Progenitor cell of endocrine pancreas (in vitro differentiated cells): ENCODE measurements at regions not wholly inside any gene's neighbourhood (a gene's known extent, or its start where the extent isn't known, plus 50 kb on each side); places are given as distances from the start of the nearest gene placed in this dataset.

Experiments
- DNase-seq: peaks from one replicate; pipeline ENCODE4 v3.0.0; 2021; ENCODE audit warnings: low spot score; ENCODE audit not compliant: unreplicated experiment
- H3K27ac Mint-ChIP-seq: 2 replicates; pipeline ENCODE4 v1.8.0; 2021; ENCODE audit warnings: mild to moderate bottlenecking, moderate library complexity, mixed read lengths
- H3K27me3 Mint-ChIP-seq: 2 replicates; pipeline ENCODE4 v1.8.0; 2021; ENCODE audit warnings: mixed read lengths
- H3K36me3 Mint-ChIP-seq: 2 replicates; pipeline ENCODE4 v1.8.0; 2022; ENCODE audit warnings: mixed read lengths; ENCODE audit not compliant: insufficient read depth
- H3K4me1 Mint-ChIP-seq: 2 replicates; pipeline ENCODE4 v1.8.0; 2021; ENCODE audit warnings: low read depth, mixed read lengths
- H3K4me3 Mint-ChIP-seq: 2 replicates; pipeline ENCODE4 v1.8.0; 2021; ENCODE audit warnings: low read depth, mild to moderate bottlenecking, moderate library complexity, mixed read lengths
- H3K9me3 Mint-ChIP-seq: 2 replicates; pipeline ENCODE4 v1.8.0; 2021; ENCODE audit warnings: low read depth, mixed read lengths
- TF ChIP-seq, protein P1 (sequence below): fragments of 200-600 bp; sonication (generic); IDR thresholded peaks from one replicate; pipeline ENCODE4 v1.5.0; 2021; ENCODE audit warnings: antibody characterized with exemption, mild to moderate bottlenecking; ENCODE audit not compliant: unreplicated experiment

DNA sequence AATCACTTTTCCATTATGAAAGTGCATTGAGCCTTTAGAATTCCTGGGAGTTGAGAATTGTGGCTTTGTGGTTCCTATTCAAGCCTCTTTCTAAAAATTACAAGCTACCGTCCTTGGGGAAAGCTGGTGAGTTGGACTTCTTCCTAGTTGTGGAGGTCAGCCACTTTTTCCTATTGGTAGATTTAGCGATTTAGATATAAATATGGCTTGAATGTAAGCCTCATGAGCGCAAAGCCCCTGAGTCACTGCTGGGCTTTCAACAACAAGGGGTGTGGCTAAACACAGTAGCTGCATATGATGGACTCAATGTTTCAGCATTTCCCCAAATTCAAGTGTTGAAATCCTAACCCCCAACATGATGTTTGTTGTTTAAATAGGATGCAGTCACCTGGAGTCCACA lies 150.0 kb upstream of the IGFBP3 start:
- Mint-ChIP-seq H3K9me3 (no peaks in the 10 kb centered on the region), H3K27ac (no peak overlapping the region), H3K4me3 (no peak overlapping the region), H3K36me3 (no peaks in the 10 kb centered on the region), H3K4me1 (no peaks in the 10 kb centered on the region), H3K27me3 (no peaks in the 10 kb centered on the region)
- no peak for DNase-seq
- TF ChIP-seq, protein P1, sequence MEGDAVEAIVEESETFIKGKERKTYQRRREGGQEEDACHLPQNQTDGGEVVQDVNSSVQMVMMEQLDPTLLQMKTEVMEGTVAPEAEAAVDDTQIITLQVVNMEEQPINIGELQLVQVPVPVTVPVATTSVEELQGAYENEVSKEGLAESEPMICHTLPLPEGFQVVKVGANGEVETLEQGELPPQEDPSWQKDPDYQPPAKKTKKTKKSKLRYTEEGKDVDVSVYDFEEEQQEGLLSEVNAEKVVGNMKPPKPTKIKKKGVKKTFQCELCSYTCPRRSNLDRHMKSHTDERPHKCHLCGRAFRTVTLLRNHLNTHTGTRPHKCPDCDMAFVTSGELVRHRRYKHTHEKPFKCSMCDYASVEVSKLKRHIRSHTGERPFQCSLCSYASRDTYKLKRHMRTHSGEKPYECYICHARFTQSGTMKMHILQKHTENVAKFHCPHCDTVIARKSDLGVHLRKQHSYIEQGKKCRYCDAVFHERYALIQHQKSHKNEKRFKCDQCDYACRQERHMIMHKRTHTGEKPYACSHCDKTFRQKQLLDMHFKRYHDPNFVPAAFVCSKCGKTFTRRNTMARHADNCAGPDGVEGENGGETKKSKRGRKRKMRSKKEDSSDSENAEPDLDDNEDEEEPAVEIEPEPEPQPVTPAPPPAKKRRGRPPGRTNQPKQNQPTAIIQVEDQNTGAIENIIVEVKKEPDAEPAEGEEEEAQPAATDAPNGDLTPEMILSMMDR, result no peak

DNA sequence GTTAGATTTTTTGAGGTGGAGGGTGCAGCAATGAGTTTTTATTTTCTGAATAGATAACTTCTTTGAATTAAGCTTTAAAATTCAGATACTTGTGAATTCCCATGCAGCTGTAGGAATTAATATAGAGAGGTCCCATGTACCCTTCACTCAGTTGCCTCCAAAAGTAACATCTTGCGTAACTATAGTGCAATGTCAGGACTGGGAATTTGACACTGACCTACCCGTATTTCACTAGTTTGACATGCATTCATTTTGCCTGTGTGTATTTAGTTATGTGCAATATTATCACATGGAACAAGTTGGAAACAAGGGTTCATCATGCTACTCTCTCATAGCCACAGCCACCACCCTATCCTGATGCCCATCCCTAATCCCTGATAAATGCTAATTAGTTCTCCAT lies 147.1 kb upstream of the IGFBP3 start:
- no peak for DNase-seq
- Mint-ChIP-seq H3K9me3 (no peaks in the 10 kb centered on the region), H3K4me1 (no peaks in the 10 kb centered on the region), H3K27me3 (no peaks in the 10 kb centered on the region), H3K27ac (no peak overlapping the region), H3K4me3 (no peak overlapping the region), H3K36me3 (no peaks in the 10 kb centered on the region)
- TF ChIP-seq, protein P1, result no peak

DNA sequence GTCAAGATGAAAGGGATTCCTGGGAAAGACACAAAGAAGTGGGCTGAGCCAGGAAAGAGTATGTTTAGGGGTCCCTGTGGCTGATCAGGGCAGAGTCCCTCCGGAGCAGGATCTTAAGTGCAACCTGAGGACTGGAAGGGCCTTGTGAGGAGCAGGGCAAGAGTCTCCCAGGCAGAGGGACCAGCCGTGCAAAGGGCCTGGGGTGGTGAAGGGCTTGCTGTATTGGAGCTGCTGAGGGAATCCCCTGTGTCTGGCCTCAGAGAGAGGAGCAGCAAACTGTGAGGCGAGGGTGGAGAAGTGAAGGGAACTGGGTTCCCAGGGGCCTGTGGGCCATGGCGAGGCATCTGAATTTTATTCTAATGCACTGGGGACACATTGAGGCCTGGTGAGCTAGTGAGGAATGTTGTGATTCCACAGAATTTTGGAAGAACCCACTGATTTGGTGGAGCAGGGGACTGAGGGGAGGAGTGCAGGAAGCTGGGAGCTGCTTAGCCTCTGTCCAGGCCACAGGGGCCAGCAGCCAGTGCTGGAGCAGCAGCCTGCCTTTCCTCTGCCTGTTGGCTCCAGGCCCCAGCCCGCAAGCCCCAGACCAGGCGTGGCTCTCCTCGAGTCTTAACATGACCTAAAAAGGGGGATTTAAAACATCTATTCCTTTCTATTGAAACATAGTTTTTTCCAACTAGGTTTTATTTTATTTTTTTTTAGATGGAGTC lies 138.4 kb upstream of the IGFBP3 start:
- TF ChIP-seq, protein P1, result no peak
- no peak for DNase-seq
- Mint-ChIP-seq H3K9me3 (no peaks in the 10 kb centered on the region), H3K27me3 (no peaks in the 10 kb centered on the region), H3K4me3 (no peak overlapping the region), H3K27ac (no peak overlapping the region), H3K36me3 (no peaks in the 10 kb centered on the region), H3K4me1 (no peaks in the 10 kb centered on the region)

DNA sequence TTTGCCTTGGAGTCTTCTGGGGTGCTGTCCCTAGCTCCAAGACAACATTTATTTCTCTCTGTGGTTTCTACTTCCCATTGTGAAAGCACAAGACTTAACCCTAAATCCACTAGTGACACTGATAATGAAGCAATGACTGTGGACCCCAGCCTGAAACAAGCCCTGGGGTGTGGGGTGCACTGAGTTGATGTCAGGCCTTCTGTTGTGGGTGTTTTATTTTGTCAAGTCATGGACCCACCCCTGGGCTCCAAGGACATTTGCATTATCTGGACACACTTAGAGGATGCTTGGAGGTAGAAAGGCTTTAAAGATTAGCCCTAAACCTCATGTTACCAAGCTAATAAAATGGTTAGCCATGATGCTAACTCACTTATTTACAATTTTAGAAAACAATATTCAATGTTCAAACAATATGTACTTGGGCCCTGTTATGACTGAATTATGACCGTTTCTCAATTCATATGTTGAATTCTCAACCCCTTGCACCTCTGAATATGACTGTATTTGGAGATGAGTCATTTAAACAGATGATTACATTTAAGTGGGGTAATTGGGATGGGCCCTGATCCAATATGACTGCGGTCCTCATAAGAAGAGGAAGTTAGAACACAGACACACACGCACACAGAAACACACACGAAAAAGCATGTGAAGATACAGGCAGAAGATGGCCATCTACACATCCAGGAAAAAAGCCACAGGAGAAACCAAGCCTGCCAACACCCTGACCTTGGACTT lies 137.2 kb upstream of the IGFBP3 start:
- no peak overlapping the region for H3K4me3 Mint-ChIP-seq
- H3K9me3 Mint-ChIP-seq, result no peaks in the 10 kb centered on the region
- H3K27me3 Mint-ChIP-seq, result no peaks in the 10 kb centered on the region
- H3K36me3 Mint-ChIP-seq, result no peaks in the 10 kb centered on the region
- no peak for DNase-seq
- TF ChIP-seq, protein P1, result no peak
- no peak overlapping the region for H3K27ac Mint-ChIP-seq
- H3K4me1 Mint-ChIP-seq, result no peaks in the 10 kb centered on the region

DNA sequence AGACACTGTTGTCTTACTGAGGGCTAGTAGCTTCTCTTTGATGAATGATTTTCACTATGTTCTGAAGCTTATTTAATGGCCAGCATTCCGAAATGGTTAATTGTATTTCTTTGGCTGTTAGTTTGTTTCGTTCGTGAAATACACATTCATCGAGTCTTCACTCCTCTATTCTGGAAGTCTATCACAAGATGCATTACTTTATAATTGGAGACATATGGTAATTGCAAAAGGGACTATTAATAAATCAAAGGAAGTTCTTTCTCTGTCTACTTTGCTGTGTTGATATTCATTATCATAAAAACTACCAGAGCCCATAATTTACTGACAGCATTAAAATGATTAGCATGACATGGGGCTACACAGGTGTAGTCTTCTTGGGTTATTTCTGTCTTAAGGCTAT lies 133.8 kb upstream of the IGFBP3 start:
- no peak for DNase-seq

More for the DNA sequence above, 133.8 kb upstream of the IGFBP3 start:
- no peak overlapping the region for H3K27ac Mint-ChIP-seq
- no peaks in the 10 kb centered on the region for H3K9me3 Mint-ChIP-seq
- no peaks in the 10 kb centered on the region for H3K27me3 Mint-ChIP-seq
- no peak overlapping the region for H3K4me3 Mint-ChIP-seq
- TF ChIP-seq, protein P1, result no peak
- no peaks in the 10 kb centered on the region for H3K4me1 Mint-ChIP-seq
- no peaks in the 10 kb centered on the region for H3K36me3 Mint-ChIP-seq
